Activated T-helper 17 cell treated with anti-CD3 and anti-CD28 coated beads, Interleukin-2, amount 50 U/mL, for 72 hours (primary cell): ENCODE measurements at regions not wholly inside any gene's neighbourhood (a gene's known extent, or its start where the extent isn't known, plus 50 kb on each side); places are given as distances from the start of the nearest gene placed in this dataset.

Experiments used
- ATAC-seq: fragments of 150-1000 bp; cut with Tn5 transposase; replicated peaks from 2 replicates; pipeline ENCODE4 v1.10.0; 2021; ENCODE audit warnings: mild to moderate bottlenecking, moderate library complexity
- H3K27ac Mint-ChIP-seq: one replicate; pipeline ENCODE4 v1.8.0; 2022; ENCODE audit warnings: mixed read lengths
- H3K27me3 Mint-ChIP-seq: one replicate; pipeline ENCODE4 v1.8.0; 2022; ENCODE audit warnings: mixed read lengths
- H3K36me3 Mint-ChIP-seq: one replicate; pipeline ENCODE4 v1.8.0; 2022; ENCODE audit warnings: low read depth, mild to moderate bottlenecking, mixed read lengths
- H3K4me1 Mint-ChIP-seq: one replicate; pipeline ENCODE4 v1.8.0; 2022; ENCODE audit warnings: mixed read lengths
- H3K4me3 Mint-ChIP-seq: one replicate; pipeline ENCODE4 v1.8.0; 2022; ENCODE audit warnings: mild to moderate bottlenecking, mixed read lengths
- H3K9me3 Mint-ChIP-seq: one replicate; pipeline ENCODE4 v1.8.0; 2022; ENCODE audit warnings: mixed read lengths

GRCh38 chr7:54084340-54084739 lies 457.8 kb upstream of the VSTM2A start:
- Mint-ChIP-seq H3K27me3 (no peaks in the 10 kb centered on the region), H3K36me3 (no peaks in the 10 kb centered on the region), H3K4me1 (no peaks in the 10 kb centered on the region), H3K9me3 (no peaks in the 10 kb centered on the region), H3K4me3 (no peak overlapping the region), H3K27ac (no peak overlapping the region)
- ATAC-seq, result no peak

- no peaks in the 10 kb centered on the region for H3K27me3 Mint-ChIP-seq
- ATAC-seq, result no peak
- H3K27ac Mint-ChIP-seq, result no peak overlapping the region
- H3K4me3 Mint-ChIP-seq, result no peak overlapping the region
- no peaks in the 10 kb centered on the region for H3K36me3 Mint-ChIP-seq
- peaks cover 3% of the 10 kb centered on the region for H3K9me3 Mint-ChIP-seq
- H3K4me1 Mint-ChIP-seq, result no peaks in the 10 kb centered on the region
Measured at GRCh38 chr7:54090652-54091213, 451.4 kb upstream of the VSTM2A start.

GRCh38 chr7:54091322-54091721 lies 450.9 kb upstream of the VSTM2A start:
- no peak for ATAC-seq
- Mint-ChIP-seq H3K27ac (no peak overlapping the region), H3K36me3 (no peaks in the 10 kb centered on the region), H3K27me3 (no peaks in the 10 kb centered on the region), H3K4me1 (no peaks in the 10 kb centered on the region), H3K4me3 (no peak overlapping the region), H3K9me3 (peaks cover 3% of the 10 kb centered on the region)

GRCh38 chr7:54097886-54098285 lies 444.3 kb upstream of the VSTM2A start:
- no peak for ATAC-seq
- Mint-ChIP-seq H3K4me1 (no peaks in the 10 kb centered on the region), H3K27ac (no peak overlapping the region), H3K36me3 (no peaks in the 10 kb centered on the region), H3K27me3 (no peaks in the 10 kb centered on the region), H3K9me3 (peaks cover 15% of the 10 kb centered on the region), H3K4me3 (no peak overlapping the region)

GRCh38 chr7:54109501-54109900 lies 432.7 kb upstream of the VSTM2A start:
- no peaks in the 10 kb centered on the region for H3K27me3 Mint-ChIP-seq
- H3K27ac Mint-ChIP-seq, result no peak overlapping the region
- no peak for ATAC-seq
- no peak overlapping the region for H3K4me3 Mint-ChIP-seq
- no peaks in the 10 kb centered on the region for H3K36me3 Mint-ChIP-seq
- H3K9me3 Mint-ChIP-seq, result peaks cover 18% of the 10 kb centered on the region
- no peaks in the 10 kb centered on the region for H3K4me1 Mint-ChIP-seq

- Mint-ChIP-seq H3K36me3 (no peaks in the 10 kb centered on the region), H3K4me1 (no peaks in the 10 kb centered on the region), H3K4me3 (no peak overlapping the region), H3K27me3 (no peaks in the 10 kb centered on the region), H3K27ac (no peak overlapping the region), H3K9me3 (peaks cover 22% of the 10 kb centered on the region)
- no peak for ATAC-seq
Measured at GRCh38 chr7:54111814-54112511, 430.2 kb upstream of the VSTM2A start.

GRCh38 chr7:54112567-54112966 lies 429.6 kb upstream of the VSTM2A start:
- no peaks in the 10 kb centered on the region for H3K36me3 Mint-ChIP-seq
- H3K4me3 Mint-ChIP-seq, result no peak overlapping the region
- no peak for ATAC-seq
- H3K4me1 Mint-ChIP-seq, result no peaks in the 10 kb centered on the region
- no peaks in the 10 kb centered on the region for H3K27me3 Mint-ChIP-seq
- H3K27ac Mint-ChIP-seq, result no peak overlapping the region
- H3K9me3 Mint-ChIP-seq, result peaks cover 27% of the 10 kb centered on the region

- peaks cover 21% of the 10 kb centered on the region for H3K9me3 Mint-ChIP-seq
- no peaks in the 10 kb centered on the region for H3K36me3 Mint-ChIP-seq
- H3K4me1 Mint-ChIP-seq, result no peaks in the 10 kb centered on the region
- no peaks in the 10 kb centered on the region for H3K27me3 Mint-ChIP-seq
- ATAC-seq, result no peak
- no peak overlapping the region for H3K4me3 Mint-ChIP-seq
- H3K27ac Mint-ChIP-seq, result no peak overlapping the region
Measured at GRCh38 chr7:54115028-54115763, 427.0 kb upstream of the VSTM2A start.

- Mint-ChIP-seq H3K27ac (no peak overlapping the region), H3K4me3 (no peak overlapping the region), H3K36me3 (no peaks in the 10 kb centered on the region), H3K9me3 (peaks cover 12% of the 10 kb centered on the region), H3K4me1 (no peaks in the 10 kb centered on the region), H3K27me3 (no peaks in the 10 kb centered on the region)
- ATAC-seq, result no peak
Measured at GRCh38 chr7:54116956-54117355, 425.2 kb upstream of the VSTM2A start.

GRCh38 chr7:54129035-54129434 lies 413.1 kb upstream of the VSTM2A start:
- Mint-ChIP-seq H3K4me1 (no peaks in the 10 kb centered on the region), H3K36me3 (no peaks in the 10 kb centered on the region), H3K9me3 (peaks cover 13% of the 10 kb centered on the region), H3K4me3 (no peak overlapping the region), H3K27me3 (no peaks in the 10 kb centered on the region), H3K27ac (no peak overlapping the region)
- ATAC-seq, result no peak

- no peak for ATAC-seq
- Mint-ChIP-seq H3K9me3 (peaks cover 3% of the 10 kb centered on the region), H3K4me1 (no peaks in the 10 kb centered on the region), H3K27me3 (no peaks in the 10 kb centered on the region), H3K27ac (no peak overlapping the region), H3K36me3 (no peaks in the 10 kb centered on the region), H3K4me3 (no peak overlapping the region)
Measured at GRCh38 chr7:54141576-54141975, 400.6 kb upstream of the VSTM2A start.

- ATAC-seq, result no peak
- H3K36me3 Mint-ChIP-seq, result no peaks in the 10 kb centered on the region
- H3K9me3 Mint-ChIP-seq, result peaks cover 14% of the 10 kb centered on the region
- no peaks in the 10 kb centered on the region for H3K27me3 Mint-ChIP-seq
- H3K4me3 Mint-ChIP-seq, result no peak overlapping the region
- no peak overlapping the region for H3K27ac Mint-ChIP-seq
- no peaks in the 10 kb centered on the region for H3K4me1 Mint-ChIP-seq
Measured at GRCh38 chr7:54145716-54146115, 396.5 kb upstream of the VSTM2A start.

GRCh38 chr7:54153462-54153861 lies 388.7 kb upstream of the VSTM2A start:
- Mint-ChIP-seq H3K36me3 (no peaks in the 10 kb centered on the region), H3K4me3 (no peak overlapping the region), H3K9me3 (peaks cover 27% of the 10 kb centered on the region), H3K27ac (no peak overlapping the region), H3K4me1 (no peaks in the 10 kb centered on the region), H3K27me3 (no peaks in the 10 kb centered on the region)
- ATAC-seq, result no peak

- Mint-ChIP-seq H3K27me3 (no peaks in the 10 kb centered on the region), H3K4me3 (no peak overlapping the region), H3K4me1 (no peaks in the 10 kb centered on the region), H3K36me3 (no peaks in the 10 kb centered on the region), H3K27ac (no peak overlapping the region), H3K9me3 (peaks cover 26% of the 10 kb centered on the region)
- no peak for ATAC-seq
Measured at GRCh38 chr7:54159088-54159487, 383.1 kb upstream of the VSTM2A start.

GRCh38 chr7:54161621-54162020 lies 380.6 kb upstream of the VSTM2A start:
- no peaks in the 10 kb centered on the region for H3K4me1 Mint-ChIP-seq
- no peak overlapping the region for H3K4me3 Mint-ChIP-seq
- H3K9me3 Mint-ChIP-seq, result peaks cover 22% of the 10 kb centered on the region
- H3K27me3 Mint-ChIP-seq, result no peaks in the 10 kb centered on the region
- no peak for ATAC-seq
- H3K27ac Mint-ChIP-seq, result no peak overlapping the region
- no peaks in the 10 kb centered on the region for H3K36me3 Mint-ChIP-seq
